HG03060 (cell line): ENCODE measurements at regions not wholly inside any gene's neighbourhood (a gene's known extent, or its start where the extent isn't known, plus 50 kb on each side); places are given as distances from the start of the nearest gene placed in this dataset.

Experiments
- ATAC-seq: cut with Tn5 transposase; IDR thresholded peaks from one replicate; pipeline ENCODE4 v1.9.1; 2021; ENCODE audit warnings: low read depth, moderate number of reproducible peaks; ENCODE audit not compliant: unreplicated experiment

GRCh38 chr3:104628185-104628789 lies 738.4 kb upstream of the ALCAM start:
- no peak for ATAC-seq

- ATAC-seq = no peak
Measured at GRCh38 chr3:104629038-104629437, 737.7 kb upstream of the ALCAM start.

- no peak for ATAC-seq
Measured at GRCh38 chr3:104631254-104631653, 735.5 kb upstream of the ALCAM start.

GRCh38 chr3:104632521-104632920 lies 734.2 kb upstream of the ALCAM start:
- no peak for ATAC-seq

GRCh38 chr3:104632947-104633346 lies 733.8 kb upstream of the ALCAM start:
- no peak for ATAC-seq

GRCh38 chr3:104635872-104636580 lies 730.7 kb upstream of the ALCAM start:
- ATAC-seq = no peak

GRCh38 chr3:104642827-104643226 lies 723.9 kb upstream of the ALCAM start:
- no peak for ATAC-seq

- no peak for ATAC-seq
Measured at GRCh38 chr3:104646196-104646595, 720.5 kb upstream of the ALCAM start.

GRCh38 chr3:104648823-104649222 lies 717.9 kb upstream of the ALCAM start:
- ATAC-seq = no peak

GRCh38 chr3:104669083-104669482 lies 697.6 kb upstream of the ALCAM start:
- no peak for ATAC-seq

GRCh38 chr3:104672331-104672730 lies 694.4 kb upstream of the ALCAM start:
- ATAC-seq = no peak

- no peak for ATAC-seq
Measured at GRCh38 chr3:104673981-104674380, 692.7 kb upstream of the ALCAM start.

GRCh38 chr3:104676241-104676640 lies 690.5 kb upstream of the ALCAM start:
- no peak for ATAC-seq

GRCh38 chr3:104677932-104678331 lies 688.8 kb upstream of the ALCAM start:
- ATAC-seq = no peak

- ATAC-seq = no peak
Measured at GRCh38 chr3:104685492-104685891, 681.2 kb upstream of the ALCAM start.

- no peak for ATAC-seq
Measured at GRCh38 chr3:104687362-104687761, 679.3 kb upstream of the ALCAM start.

GRCh38 chr3:104696470-104696869 lies 670.2 kb upstream of the ALCAM start:
- ATAC-seq = no peak

- ATAC-seq = no peak
Measured at GRCh38 chr3:104711406-104711805, 655.3 kb upstream of the ALCAM start.

- no peak for ATAC-seq
Measured at GRCh38 chr3:104715972-104716371, 650.7 kb upstream of the ALCAM start.

- ATAC-seq = no peak
Measured at GRCh38 chr3:104717828-104718196, 648.9 kb upstream of the ALCAM start.

GRCh38 chr3:104723000-104723399 lies 643.7 kb upstream of the ALCAM start:
- no peak for ATAC-seq

- no peak for ATAC-seq
Measured at GRCh38 chr3:104731074-104731473, 635.6 kb upstream of the ALCAM start.
